ENCODE measurements at regions not wholly inside any gene's neighbourhood (a gene's known extent, or its start where the extent isn't known, plus 50 kb on each side); places are given as distances from the start of the nearest gene placed in this dataset.

DNA sequence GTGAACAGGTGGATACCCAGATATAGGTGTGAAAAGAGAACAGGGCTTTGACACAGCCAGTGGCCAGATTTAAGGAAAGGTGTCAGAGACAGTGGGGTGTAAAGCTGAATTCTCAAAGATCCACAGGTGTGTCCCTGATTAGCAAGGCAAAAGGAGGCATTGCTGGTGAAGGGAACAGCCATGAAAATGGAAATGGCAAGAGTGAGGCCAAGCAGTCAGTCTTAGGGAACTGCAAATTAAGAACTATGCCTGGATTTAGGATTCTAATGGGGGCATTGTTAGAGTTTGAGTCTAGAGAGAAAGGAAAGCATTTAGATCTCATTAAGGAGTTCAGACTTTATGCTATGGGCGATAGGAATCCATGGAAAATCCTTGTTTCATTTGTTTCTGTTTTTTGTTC lies 789.2 kb downstream of the MAFB start:
- Histone ChIP-seq H3K4me3 (ENCODE audit: low read length in 2 of 2) (no peak overlapping the region), H3K36me3 (ENCODE audit: insufficient read depth, low read length) (no peaks in the 10 kb centered on the region), H3K27ac (ENCODE audit: low read depth, low read length) (no peak overlapping the region), H3K4me1 (ENCODE audit: insufficient read depth, low read length) (no peaks in the 10 kb centered on the region), H3K9me3 (ENCODE audit: control insufficient read depth in 1 of 2, low read length in 2 of 2) (no peaks in the 10 kb centered on the region), H3K27me3 (ENCODE audit: insufficient read depth, low read length) (no peaks in the 10 kb centered on the region)
- intact Hi-C loops (cut with micrococcal nuclease): no loop called here
- H3K27ac Mint-ChIP-seq: no peak overlapping the region
- H3K36me3 Mint-ChIP-seq: no peaks in the 10 kb centered on the region
- H3K27me3 Mint-ChIP-seq: peaks cover 0 to 3% of the 10 kb centered on the region in 2 donors
- H3K4me1 Mint-ChIP-seq: no peaks in the 10 kb centered on the region
- CTCF ChIA-PET (ENCODE audit: partially characterized antibody): no interaction called here
- peaks cover 0 to 7% (median 0%) of the 10 kb centered on the region in 8 donors for H3K9me3 Mint-ChIP-seq
- POLR2A ChIA-PET (ENCODE audit: partially characterized antibody): no interaction called here
- no peak overlapping the region for H3K4me3 Mint-ChIP-seq
- DNase-seq: no peak

DNA sequence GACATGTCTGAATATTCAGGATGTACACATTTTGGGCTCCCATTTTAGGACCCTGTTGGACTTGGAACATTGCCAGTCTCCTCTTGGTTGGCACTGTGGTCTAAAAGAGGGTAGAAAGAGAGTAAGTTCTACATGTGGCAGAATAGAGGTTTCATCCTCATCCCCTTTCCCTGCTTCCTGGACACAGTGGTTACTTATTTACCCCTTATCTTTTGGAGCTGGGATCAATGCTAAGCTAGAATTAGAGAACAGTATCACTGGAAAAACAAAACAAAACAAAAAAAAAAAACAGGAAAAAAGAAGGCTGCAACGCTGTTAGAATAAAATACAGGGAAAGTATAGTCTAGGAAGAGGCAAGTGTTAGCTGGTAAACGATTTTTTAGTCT lies 790.6 kb downstream of the MAFB start:
- peaks cover 0 to 8% (median 0%) of the 10 kb centered on the region in 8 donors for H3K9me3 Mint-ChIP-seq
- Histone ChIP-seq H3K27me3 (ENCODE audit: insufficient read depth, low read length) (no peaks in the 10 kb centered on the region), H3K36me3 (ENCODE audit: insufficient read depth, low read length) (no peaks in the 10 kb centered on the region), H3K4me1 (ENCODE audit: insufficient read depth, low read length) (no peaks in the 10 kb centered on the region), H3K9me3 (ENCODE audit: control insufficient read depth in 1 of 2, low read length in 2 of 2) (no peaks in the 10 kb centered on the region), H3K27ac (ENCODE audit: low read depth, low read length) (no peak overlapping the region), H3K4me3 (ENCODE audit: low read length in 2 of 2) (no peak overlapping the region)
- intact Hi-C loops (cut with micrococcal nuclease): no loop called here
- peaks cover 0 to 1% of the 10 kb centered on the region in 2 donors for H3K27me3 Mint-ChIP-seq
- no peak overlapping the region for H3K4me3 Mint-ChIP-seq
- H3K4me1 Mint-ChIP-seq: no peaks in the 10 kb centered on the region
- no peaks in the 10 kb centered on the region for H3K36me3 Mint-ChIP-seq
- POLR2A ChIA-PET (ENCODE audit: partially characterized antibody): no interaction called here
- CTCF ChIA-PET (ENCODE audit: partially characterized antibody): no interaction called here
- H3K27ac Mint-ChIP-seq: no peak overlapping the region
- no peak for DNase-seq

DNA sequence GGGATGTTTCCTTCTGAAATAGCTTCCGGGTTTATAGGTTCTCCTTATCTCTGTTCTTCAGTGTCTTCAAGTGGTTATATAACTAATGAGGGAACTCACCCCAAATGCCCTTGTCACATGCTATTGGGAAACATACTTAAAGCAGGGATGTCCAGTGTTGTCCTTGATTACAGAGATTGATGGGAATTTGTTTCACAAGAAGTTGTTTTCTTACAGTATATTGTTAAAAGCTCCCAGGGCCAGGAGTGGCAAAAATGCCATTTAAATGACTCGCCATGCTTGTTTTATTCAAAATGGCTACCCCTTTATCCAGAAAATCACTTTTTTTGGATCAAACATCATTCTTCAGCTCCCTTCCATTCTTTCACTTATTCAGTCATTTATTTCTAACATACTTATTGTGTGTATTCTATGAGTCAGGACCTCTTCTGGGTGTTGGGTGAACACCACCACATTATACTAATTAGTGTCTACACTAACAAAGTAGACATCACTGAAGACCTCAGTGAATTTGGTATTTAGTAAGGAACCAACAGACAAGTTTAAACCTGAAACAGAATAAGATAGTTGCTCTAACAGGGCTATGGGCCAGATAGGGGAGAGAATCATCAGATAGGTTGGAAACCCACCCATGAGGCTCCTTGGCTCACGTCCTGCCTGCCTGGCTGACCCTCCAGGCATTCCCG lies 791.1 kb downstream of the MAFB start:
- no peaks in the 10 kb centered on the region for H3K36me3 Mint-ChIP-seq
- POLR2A ChIA-PET (ENCODE audit: partially characterized antibody): no interaction called here
- H3K4me3 Mint-ChIP-seq: no peak overlapping the region
- no peaks in the 10 kb centered on the region for H3K9me3 ChIP-seq (ENCODE audit: control insufficient read depth in 1 of 2, low read length in 2 of 2)
- H3K9me3 Mint-ChIP-seq: peaks cover 0 to 8% (median 0%) of the 10 kb centered on the region in 8 donors
- no peak overlapping the region for H3K27ac Mint-ChIP-seq
- no peak for DNase-seq
- CTCF ChIA-PET (ENCODE audit: partially characterized antibody): no interaction called here
- H3K4me3 ChIP-seq (ENCODE audit: low read length in 2 of 2): no peak overlapping the region
- intact Hi-C loops (cut with micrococcal nuclease): no loop called here
- H3K36me3 ChIP-seq (ENCODE audit: insufficient read depth, low read length): no peaks in the 10 kb centered on the region
- H3K27me3 ChIP-seq (ENCODE audit: insufficient read depth, low read length): no peaks in the 10 kb centered on the region
- H3K4me1 Mint-ChIP-seq: no peaks in the 10 kb centered on the region
- no peaks in the 10 kb centered on the region for H3K4me1 ChIP-seq (ENCODE audit: insufficient read depth, low read length)
- no peak overlapping the region for H3K27ac ChIP-seq (ENCODE audit: low read depth, low read length)
- no peaks in the 10 kb centered on the region for H3K27me3 Mint-ChIP-seq

DNA sequence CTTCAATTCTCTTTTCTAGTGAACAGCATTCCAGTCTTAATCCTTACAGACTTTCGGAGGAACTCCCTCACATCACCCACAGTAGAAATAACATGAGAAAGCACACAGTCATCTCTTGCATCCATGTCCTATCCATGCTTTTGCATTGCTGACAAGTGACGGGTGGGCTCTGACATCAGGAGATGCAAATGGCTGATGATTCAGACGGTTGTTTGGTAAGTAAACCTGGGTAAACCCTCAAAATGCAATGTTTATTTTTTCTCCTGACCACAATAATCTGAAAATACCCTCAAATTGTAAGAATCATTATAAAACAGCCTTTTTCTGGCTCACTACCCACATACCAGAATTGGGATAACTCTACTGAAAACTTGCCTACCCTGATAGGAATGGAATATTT lies 792.0 kb downstream of the MAFB start:
- no peaks in the 10 kb centered on the region for H3K36me3 ChIP-seq (ENCODE audit: insufficient read depth, low read length)
- DNase-seq: no peak
- H3K27me3 Mint-ChIP-seq: no peaks in the 10 kb centered on the region
- H3K27ac Mint-ChIP-seq: no peak overlapping the region
- H3K4me3 ChIP-seq (ENCODE audit: low read length in 2 of 2): no peak overlapping the region
- H3K36me3 Mint-ChIP-seq: no peaks in the 10 kb centered on the region
- H3K4me3 Mint-ChIP-seq: no peak overlapping the region
- no peaks in the 10 kb centered on the region for H3K27me3 ChIP-seq (ENCODE audit: insufficient read depth, low read length)
- ChIA-PET CTCF (ENCODE audit: partially characterized antibody) (no interaction called here), POLR2A (ENCODE audit: partially characterized antibody) (no interaction called here)
- H3K9me3 Mint-ChIP-seq: peaks cover 0 to 8% (median 0%) of the 10 kb centered on the region in 8 donors
- intact Hi-C loops (cut with micrococcal nuclease): no loop called here
- H3K27ac ChIP-seq (ENCODE audit: low read depth, low read length): no peak overlapping the region
- no peaks in the 10 kb centered on the region for H3K4me1 ChIP-seq (ENCODE audit: insufficient read depth, low read length)
- H3K4me1 Mint-ChIP-seq: no peaks in the 10 kb centered on the region
- no peaks in the 10 kb centered on the region for H3K9me3 ChIP-seq (ENCODE audit: control insufficient read depth in 1 of 2, low read length in 2 of 2)

DNA sequence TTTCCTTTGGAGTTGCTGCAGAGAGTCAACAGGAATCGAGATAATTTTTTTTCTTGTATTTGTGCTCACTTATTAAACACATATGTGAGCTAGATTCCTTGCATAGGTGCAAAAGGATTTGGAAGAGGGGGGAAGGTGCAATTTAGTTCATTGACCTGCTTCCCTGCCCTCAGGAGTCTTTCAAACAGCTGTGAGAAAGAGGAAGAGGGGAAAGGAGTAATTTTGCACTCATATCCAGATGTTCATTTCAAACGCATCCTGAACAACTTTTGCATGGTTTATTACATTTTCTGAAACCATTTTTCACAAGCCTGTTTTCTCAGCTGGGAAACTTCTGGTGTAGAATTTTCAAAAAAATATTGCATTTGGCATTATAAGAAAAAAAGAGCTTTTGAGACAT lies 795.0 kb downstream of the MAFB start:
- Histone ChIP-seq H3K27ac (ENCODE audit: low read depth, low read length) (no peak overlapping the region), H3K36me3 (ENCODE audit: insufficient read depth, low read length) (no peaks in the 10 kb centered on the region), H3K9me3 (ENCODE audit: control insufficient read depth in 1 of 2, low read length in 2 of 2) (no peaks in the 10 kb centered on the region), H3K4me3 (ENCODE audit: low read length in 2 of 2) (no peak overlapping the region), H3K27me3 (ENCODE audit: insufficient read depth, low read length) (no peaks in the 10 kb centered on the region), H3K4me1 (ENCODE audit: insufficient read depth, low read length) (no peaks in the 10 kb centered on the region)
- Mint-ChIP-seq H3K4me3 (no peak overlapping the region), H3K27me3 (no peaks in the 10 kb centered on the region), H3K9me3 (peaks cover 0 to 4% (median 0%) of the 10 kb centered on the region in 8 donors), H3K36me3 (no peaks in the 10 kb centered on the region), H3K27ac (no peak overlapping the region), H3K4me1 (no peaks in the 10 kb centered on the region)
- POLR2A ChIA-PET (ENCODE audit: partially characterized antibody): no interaction called here
- CTCF ChIA-PET (ENCODE audit: partially characterized antibody): no interaction called here
- no peak for DNase-seq
- intact Hi-C loops (cut with micrococcal nuclease): no loop called here

DNA sequence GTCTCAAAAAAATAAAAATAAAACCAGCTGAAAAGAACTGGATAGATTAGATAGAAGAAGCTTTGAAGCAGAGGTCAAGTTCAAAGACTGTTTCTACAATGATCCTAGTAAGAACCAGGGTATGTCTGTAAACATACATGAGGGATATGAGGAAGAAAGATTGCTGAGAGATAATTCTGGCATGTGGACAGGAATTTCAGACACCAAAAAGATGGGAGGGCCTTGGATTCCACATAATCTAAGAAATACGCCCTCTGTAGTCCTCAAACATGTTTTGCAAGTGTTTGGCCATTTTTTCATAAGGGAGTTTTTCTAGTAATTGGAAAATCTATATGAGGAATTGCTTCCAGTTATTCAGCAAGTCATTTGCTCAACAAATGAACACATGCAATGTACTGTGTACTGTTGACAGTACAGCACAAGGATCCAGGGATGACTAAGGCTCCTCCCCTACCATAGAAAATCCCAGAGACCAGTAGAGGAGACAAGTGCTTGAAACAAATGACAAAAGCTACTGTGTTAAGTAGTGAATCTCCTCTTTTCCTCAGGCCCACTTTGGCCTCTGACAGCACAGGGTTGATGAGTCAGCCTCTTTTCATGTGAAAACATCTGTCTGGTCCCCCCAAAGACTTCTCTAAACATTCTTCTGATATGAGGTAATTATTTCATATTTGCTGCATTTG lies 795.9 kb downstream of the MAFB start:
- Histone ChIP-seq H3K27me3 (ENCODE audit: insufficient read depth, low read length) (no peaks in the 10 kb centered on the region), H3K36me3 (ENCODE audit: insufficient read depth, low read length) (no peaks in the 10 kb centered on the region), H3K27ac (ENCODE audit: low read depth, low read length) (no peak overlapping the region), H3K4me1 (ENCODE audit: insufficient read depth, low read length) (no peaks in the 10 kb centered on the region), H3K4me3 (ENCODE audit: low read length in 2 of 2) (no peak overlapping the region), H3K9me3 (ENCODE audit: control insufficient read depth in 1 of 2, low read length in 2 of 2) (no peaks in the 10 kb centered on the region)
- no peak overlapping the region for H3K4me3 Mint-ChIP-seq
- no peak for DNase-seq
- H3K27ac Mint-ChIP-seq: no peak overlapping the region
- H3K27me3 Mint-ChIP-seq: no peaks in the 10 kb centered on the region
- ChIA-PET CTCF (ENCODE audit: partially characterized antibody) (no interaction called here), POLR2A (ENCODE audit: partially characterized antibody) (no interaction called here)
- intact Hi-C loops (cut with micrococcal nuclease): no loop called here
- H3K4me1 Mint-ChIP-seq: no peaks in the 10 kb centered on the region
- no peaks in the 10 kb centered on the region for H3K36me3 Mint-ChIP-seq
- peaks cover 0 to 4% (median 0%) of the 10 kb centered on the region in 8 donors for H3K9me3 Mint-ChIP-seq

DNA sequence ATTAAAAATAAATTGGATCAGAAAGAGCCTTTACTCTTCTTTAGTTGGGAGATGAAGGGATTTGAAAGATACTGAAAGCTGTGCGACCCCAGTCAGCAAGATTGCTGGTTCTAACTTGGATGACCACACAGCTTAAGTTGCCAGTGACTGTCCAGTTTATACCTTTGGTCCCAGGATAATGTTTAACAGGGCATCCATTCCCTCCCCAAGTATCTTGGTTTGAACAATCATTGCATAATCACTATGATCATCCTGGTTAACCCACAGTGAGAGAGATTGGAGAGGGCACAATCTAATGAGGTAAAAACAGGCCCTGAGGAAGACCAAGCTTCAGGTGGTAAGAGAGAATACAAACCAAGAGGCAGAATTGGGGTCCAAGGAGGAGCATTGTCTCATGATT lies 798.3 kb downstream of the MAFB start:
- DNase-seq: no peak
- Histone ChIP-seq H3K4me3 (ENCODE audit: low read length in 2 of 2) (no peak overlapping the region), H3K27ac (ENCODE audit: low read depth, low read length) (no peak overlapping the region), H3K27me3 (ENCODE audit: insufficient read depth, low read length) (no peaks in the 10 kb centered on the region), H3K36me3 (ENCODE audit: insufficient read depth, low read length) (no peaks in the 10 kb centered on the region), H3K4me1 (ENCODE audit: insufficient read depth, low read length) (no peaks in the 10 kb centered on the region), H3K9me3 (ENCODE audit: control insufficient read depth in 1 of 2, low read length in 2 of 2) (no peaks in the 10 kb centered on the region)
- no peaks in the 10 kb centered on the region for H3K27me3 Mint-ChIP-seq
- peaks cover 0 to 4% (median 0%) of the 10 kb centered on the region in 8 donors for H3K9me3 Mint-ChIP-seq
- CTCF ChIA-PET (ENCODE audit: partially characterized antibody): no interaction called here
- intact Hi-C loops (cut with micrococcal nuclease): no loop called here
- no peaks in the 10 kb centered on the region for H3K36me3 Mint-ChIP-seq
- H3K4me3 Mint-ChIP-seq: no peak overlapping the region
- H3K27ac Mint-ChIP-seq: no peak overlapping the region
- POLR2A ChIA-PET (ENCODE audit: partially characterized antibody): no interaction called here
- no peaks in the 10 kb centered on the region for H3K4me1 Mint-ChIP-seq
